Skeletal muscle satellite cell (primary cell): ENCODE measurements at regions not wholly inside any gene's neighbourhood (a gene's known extent, or its start where the extent isn't known, plus 50 kb on each side); places are given as distances from the start of the nearest gene placed in this dataset.
A peak's percentile ranks its signal among the peaks of the same experiment; 100 is the strongest.

Source experiments
- H3K27me3 ChIP-seq: 2 replicates; pipeline ENCODE4 v1.7.0; 2013; ENCODE audit warnings: low read length; ENCODE audit not compliant: control insufficient read depth, insufficient read depth
- H3K36me3 ChIP-seq: 2 replicates; pipeline ENCODE4 v1.7.0; 2013; ENCODE audit warnings: mild to moderate bottlenecking, control low read depth, low read length; ENCODE audit not compliant: insufficient read depth
- H3K4me1 ChIP-seq: 2 replicates; pipeline ENCODE4 v1.7.0; 2013; ENCODE audit warnings: low read length; ENCODE audit not compliant: control insufficient read depth, insufficient read depth
- H3K4me2 ChIP-seq: 2 replicates; pipeline ENCODE4 v1.7.0; 2013; ENCODE audit warnings: mild to moderate bottlenecking, low read length
- H3K4me3 ChIP-seq: 2 replicates; pipeline ENCODE4 v1.7.0; 2013; ENCODE audit warnings: low read length
- H3K9ac ChIP-seq: 2 replicates; pipeline ENCODE4 v1.7.0; 2013; ENCODE audit warnings: mild to moderate bottlenecking, low read depth, low read length, moderate library complexity
- H3K9me3 ChIP-seq: replicated peaks from 2 replicates; pipeline ENCODE4 v1.7.0; 2013; ENCODE audit warnings: mild to moderate bottlenecking, control low read depth, low read length

DNA sequence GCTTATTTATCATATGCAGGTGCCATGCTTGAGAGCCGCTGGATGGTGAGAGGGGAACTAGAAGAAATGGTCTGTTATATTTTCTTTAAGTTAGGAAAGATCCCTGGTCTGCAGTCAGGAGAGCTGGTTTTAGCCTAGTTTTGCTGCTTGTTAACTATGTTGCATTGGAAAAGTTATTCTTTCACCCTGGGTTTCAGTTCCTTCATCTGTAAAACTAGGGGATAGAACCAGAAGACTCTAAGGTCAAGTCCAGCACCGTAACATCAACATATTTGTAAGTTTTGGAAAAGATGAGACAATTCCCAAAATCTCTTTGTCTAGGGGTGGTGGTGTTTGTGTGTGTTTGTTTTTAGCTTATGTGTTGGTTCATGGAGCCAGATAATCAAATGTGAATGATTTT is 304.0 kb downstream of the QKI start:
- Histone ChIP-seq H3K4me3 (no peak overlapping the region), H3K27me3 (no peaks in the 10 kb centered on the region), H3K4me1 (no peaks in the 10 kb centered on the region), H3K36me3 (no peaks in the 10 kb centered on the region), H3K4me2 (no peak overlapping the region), H3K9ac (no peak overlapping the region), H3K9me3 (no peaks in the 10 kb centered on the region)

DNA sequence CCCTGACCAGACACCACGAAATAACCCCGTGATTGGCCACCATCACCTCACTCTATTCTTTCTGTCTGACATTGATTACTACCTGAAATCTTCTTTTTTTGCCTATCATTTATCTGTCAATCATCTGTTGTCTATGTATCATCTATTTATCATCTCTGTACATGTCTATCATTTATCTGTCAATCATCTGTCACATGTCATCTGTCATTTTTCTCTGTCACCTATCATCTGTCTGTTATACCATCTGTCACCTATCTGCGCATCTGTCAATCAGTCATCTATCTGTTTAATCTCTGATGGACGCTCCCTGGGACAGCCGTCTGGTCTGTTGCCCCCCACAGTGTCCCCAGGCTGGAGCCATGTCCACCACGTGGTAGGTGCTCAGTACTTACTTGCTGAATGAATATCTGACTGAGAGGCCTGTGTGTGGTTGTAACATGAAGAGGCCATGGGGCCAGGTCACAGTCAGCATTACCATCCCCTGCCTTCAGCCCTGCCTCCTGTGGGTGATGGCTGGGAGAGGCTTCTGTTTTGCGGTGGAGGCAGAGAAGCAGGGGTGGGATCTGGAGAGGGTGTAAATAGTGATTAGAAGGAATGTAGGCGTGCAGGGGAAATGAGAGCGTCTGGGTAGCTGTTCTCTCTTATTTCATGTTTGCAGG is 302.7 kb downstream of the QKI start:
- Histone ChIP-seq H3K4me2 (no peak overlapping the region), H3K4me3 (no peak overlapping the region), H3K9ac (no peak overlapping the region), H3K4me1 (peaks cover 7% of the 10 kb centered on the region), H3K27me3 (no peaks in the 10 kb centered on the region), H3K36me3 (no peaks in the 10 kb centered on the region), H3K9me3 (no peaks in the 10 kb centered on the region)

DNA sequence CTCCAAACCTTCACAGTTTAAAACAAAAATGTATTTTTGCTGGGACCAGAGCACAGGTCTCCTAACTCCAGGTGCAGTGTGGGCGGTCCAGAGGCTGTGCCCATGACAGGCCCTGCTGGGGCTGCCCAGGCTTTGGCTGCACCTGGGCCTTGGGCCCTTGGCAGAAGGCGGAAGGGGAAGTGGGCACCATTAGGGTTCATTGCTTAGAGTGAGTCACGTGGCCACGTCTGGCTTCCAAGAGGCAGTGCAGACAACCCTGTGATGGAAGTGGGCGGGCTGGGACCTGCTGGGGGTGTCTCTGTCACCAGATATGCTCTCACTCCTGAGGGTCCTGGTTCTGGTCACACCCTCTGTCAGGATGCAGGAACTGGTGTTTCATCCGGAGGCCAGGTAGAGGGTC is 302.2 kb downstream of the QKI start:
- H3K9me3 ChIP-seq = no peaks in the 10 kb centered on the region
- no peak overlapping the region for H3K4me2 ChIP-seq
- H3K4me1 ChIP-seq = peaks cover 12% of the 10 kb centered on the region

DNA sequence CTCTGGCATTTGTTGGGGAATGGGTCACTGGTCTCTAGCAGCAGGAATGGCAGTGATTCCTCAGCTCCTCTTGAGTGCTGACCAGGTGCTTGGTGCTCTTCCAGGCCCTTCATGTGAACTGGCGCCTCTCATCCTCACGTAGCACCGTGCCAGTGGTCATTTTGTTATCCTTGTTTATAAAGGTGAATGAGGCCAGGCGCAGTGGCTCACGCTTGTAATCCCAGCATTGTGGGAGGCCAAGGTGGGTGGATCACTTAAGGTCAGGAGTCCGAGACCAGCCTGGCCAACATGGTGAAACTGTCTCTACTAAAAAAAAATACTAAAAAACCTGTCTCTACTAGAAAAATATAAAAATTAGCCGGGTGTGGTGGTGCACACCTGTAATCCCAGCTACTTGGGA is 301.3 kb downstream of the QKI start:
- no peak overlapping the region for H3K4me2 ChIP-seq
- no peak overlapping the region for H3K9ac ChIP-seq
- no peaks in the 10 kb centered on the region for H3K9me3 ChIP-seq
- H3K27me3 ChIP-seq = no peaks in the 10 kb centered on the region
- no peaks in the 10 kb centered on the region for H3K36me3 ChIP-seq
- H3K4me3 ChIP-seq = no peak overlapping the region
- H3K4me1 ChIP-seq = peaks cover 19% of the 10 kb centered on the region

More for the DNA sequence above, 302.2 kb downstream of the QKI start:
- Histone ChIP-seq H3K27me3 (no peaks in the 10 kb centered on the region), H3K9ac (no peak overlapping the region), H3K4me3 (no peak overlapping the region), H3K36me3 (no peaks in the 10 kb centered on the region)

DNA sequence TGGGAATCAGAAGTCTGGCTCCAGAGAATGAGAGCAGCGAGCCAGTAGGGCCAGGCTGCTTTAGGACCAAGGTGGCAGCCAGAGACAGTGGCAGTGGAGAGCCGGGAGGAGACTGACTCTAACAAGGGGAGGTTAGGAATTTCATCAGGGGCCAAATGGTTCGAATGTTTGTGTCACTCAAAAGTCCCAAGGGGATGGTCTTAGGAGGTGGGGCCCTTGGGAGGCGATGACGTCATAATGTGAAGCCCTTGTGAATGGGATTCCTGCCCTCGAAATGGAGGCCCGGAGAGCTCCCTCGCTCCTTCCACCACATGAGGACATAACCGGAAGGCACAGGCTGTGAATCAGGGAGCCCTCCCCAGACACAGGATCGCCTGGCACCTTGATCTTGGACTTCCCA is 299.7 kb downstream of the QKI start:
- no peak overlapping the region for H3K4me3 ChIP-seq
- no peak overlapping the region for H3K9ac ChIP-seq
- no peaks in the 10 kb centered on the region for H3K27me3 ChIP-seq
- H3K4me1 ChIP-seq = peaks cover 19% of the 10 kb centered on the region
- H3K4me2 ChIP-seq = no peak overlapping the region
- H3K36me3 ChIP-seq = no peaks in the 10 kb centered on the region
- no peaks in the 10 kb centered on the region for H3K9me3 ChIP-seq

DNA sequence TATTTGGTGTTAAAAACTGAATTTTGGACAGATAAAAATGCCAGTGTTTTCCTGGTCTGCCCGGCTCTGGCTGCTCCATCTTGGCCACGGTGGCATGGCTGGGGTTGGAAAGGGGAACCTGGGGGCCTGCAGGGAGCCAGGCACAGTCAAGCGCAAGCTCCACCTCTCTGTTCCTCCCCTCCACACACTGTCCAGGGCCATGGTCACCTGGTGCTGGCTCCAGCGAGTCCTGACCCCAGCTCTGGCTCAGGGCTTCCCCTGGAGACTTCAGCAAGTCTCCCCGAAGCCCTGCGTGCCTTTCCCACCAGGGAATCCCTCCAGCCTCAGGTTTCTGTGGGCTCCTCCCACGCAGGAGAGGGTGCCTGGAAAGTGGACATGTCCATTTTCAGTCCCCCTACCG is 298.5 kb downstream of the QKI start:
- H3K9ac ChIP-seq = no peak overlapping the region
- H3K4me1 ChIP-seq = peaks cover 19% of the 10 kb centered on the region
- H3K36me3 ChIP-seq = no peaks in the 10 kb centered on the region
- no peaks in the 10 kb centered on the region for H3K9me3 ChIP-seq
- no peak overlapping the region for H3K4me2 ChIP-seq
- no peak overlapping the region for H3K4me3 ChIP-seq
- H3K27me3 ChIP-seq = no peaks in the 10 kb centered on the region

DNA sequence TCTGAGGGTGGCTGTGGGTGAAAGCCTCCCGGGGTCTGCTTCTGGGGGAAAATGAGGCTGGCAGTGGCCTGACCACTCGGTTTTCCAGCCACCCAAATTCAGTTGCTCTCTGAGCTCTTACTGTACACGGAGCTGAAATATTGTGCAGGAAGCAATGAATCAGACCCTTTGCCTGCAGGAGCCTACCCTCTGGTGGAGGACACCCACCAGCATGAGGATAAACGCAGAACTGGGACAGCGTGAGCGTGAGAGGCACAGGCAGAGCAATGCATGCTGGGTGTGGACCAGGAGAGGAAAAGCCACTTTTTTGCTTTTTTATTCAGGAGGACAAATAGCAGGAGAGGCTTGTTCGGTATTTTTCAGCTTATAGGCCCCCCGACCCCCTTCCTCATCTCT is 298.0 kb downstream of the QKI start:
- Histone ChIP-seq H3K4me3 (no peak overlapping the region), H3K9ac (no peak overlapping the region), H3K4me2 (peak overlapping the region; percentile 62), H3K4me1 (peaks cover 20% of the 10 kb centered on the region), H3K9me3 (no peaks in the 10 kb centered on the region), H3K27me3 (no peaks in the 10 kb centered on the region), H3K36me3 (no peaks in the 10 kb centered on the region)

DNA sequence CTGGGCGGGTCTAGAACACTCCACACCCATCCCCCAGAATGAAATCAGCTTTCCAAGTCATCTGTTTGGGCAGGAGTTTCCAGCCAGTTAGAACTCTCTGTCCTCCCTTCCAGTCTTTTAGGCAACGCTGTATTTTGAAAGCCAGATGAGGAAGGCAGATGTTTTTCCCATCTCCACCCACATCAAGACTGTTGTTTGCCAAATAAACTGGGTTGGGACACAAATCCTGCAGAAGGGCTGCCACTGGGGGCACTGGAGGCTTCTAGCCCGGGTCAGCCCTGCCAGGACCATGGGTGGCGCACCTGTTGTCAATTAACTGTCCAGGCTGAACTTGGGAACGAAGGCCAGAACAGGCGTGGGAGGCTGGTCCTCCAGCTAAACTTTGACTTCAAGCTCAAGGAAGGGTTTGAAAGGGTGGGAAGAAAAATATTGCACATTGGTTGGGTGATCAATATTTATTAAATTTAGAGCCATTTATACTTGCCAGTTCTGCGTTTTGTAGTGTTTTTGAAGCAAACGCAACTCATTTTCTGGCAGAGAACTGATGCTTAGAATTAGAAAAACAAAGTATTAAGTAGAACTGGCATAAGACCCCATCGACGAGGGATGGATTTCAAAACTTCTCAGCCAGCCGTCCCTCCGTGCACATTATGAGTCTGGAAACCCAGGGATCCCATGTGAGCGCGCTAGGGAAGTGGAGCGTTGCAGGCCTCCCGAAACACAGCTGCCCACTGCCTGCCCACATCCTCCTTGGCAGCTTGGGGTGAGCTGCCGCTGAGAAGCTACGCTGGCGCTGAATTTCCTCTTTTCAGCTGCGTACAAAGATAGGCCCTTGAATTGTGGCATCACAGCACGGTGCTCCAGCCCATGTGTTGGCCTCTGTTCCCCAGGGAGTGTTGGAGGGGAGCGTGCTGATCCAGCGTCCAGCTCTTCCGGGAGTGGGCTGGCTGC is 297.4 kb downstream of the QKI start:
- Histone ChIP-seq H3K4me1 (peaks cover 26% of the 10 kb centered on the region), H3K9me3 (no peaks in the 10 kb centered on the region), H3K9ac (no peak overlapping the region), H3K27me3 (no peaks in the 10 kb centered on the region), H3K4me2 (peak overlapping the region; percentile 62), H3K4me3 (no peak overlapping the region), H3K36me3 (no peaks in the 10 kb centered on the region)

DNA sequence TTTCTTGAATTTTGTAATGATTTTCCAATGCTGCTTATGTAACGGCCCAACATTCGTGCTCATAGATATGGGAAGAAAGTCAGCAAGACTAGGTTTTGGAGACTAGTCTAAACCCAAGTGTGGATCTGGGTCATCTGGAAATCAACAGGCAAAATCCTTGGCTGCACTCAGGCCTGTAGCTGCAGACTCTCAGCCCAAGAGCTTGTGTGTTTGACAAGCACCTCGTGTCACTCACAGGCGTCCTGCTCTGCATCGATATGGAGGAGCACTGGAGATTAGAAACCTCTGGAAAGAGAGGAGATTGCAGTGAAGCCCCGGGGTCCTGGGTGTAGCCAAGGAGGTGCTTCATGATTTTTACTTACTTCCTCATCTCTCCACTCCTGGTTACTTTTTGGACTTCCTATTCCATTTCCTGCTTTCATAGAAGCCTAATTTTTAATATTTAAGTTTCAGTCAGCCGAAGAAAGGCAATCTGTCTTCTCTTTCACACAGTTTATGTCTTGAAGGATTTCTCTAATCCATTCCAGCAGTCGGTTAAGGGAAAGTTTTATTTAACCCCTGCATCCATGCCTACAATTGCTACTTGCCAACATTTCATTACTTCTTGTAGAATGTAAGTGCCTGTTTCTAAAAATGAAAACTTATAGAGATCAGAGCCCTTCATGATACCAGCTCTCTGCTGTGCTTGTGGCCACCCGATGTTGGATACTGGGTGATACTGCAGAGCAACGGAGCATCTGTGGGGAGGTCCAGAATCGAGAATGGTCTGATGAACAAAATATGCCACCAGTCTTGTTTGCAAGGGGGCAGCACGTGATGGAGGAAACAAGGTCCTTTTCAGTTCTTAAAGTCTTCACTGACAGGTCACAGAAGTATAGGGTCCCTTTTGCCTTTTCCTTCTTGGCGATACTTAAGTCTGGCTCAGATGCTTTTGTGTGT is 296.3 kb downstream of the QKI start:
- no peaks in the 10 kb centered on the region for H3K9me3 ChIP-seq
- peaks cover 26% of the 10 kb centered on the region for H3K4me1 ChIP-seq
- no peaks in the 10 kb centered on the region for H3K27me3 ChIP-seq
- no peaks in the 10 kb centered on the region for H3K36me3 ChIP-seq
- H3K4me3 ChIP-seq = no peak overlapping the region
- H3K9ac ChIP-seq = no peak overlapping the region
- H3K4me2 ChIP-seq = peak overlapping the region; percentile 62

DNA sequence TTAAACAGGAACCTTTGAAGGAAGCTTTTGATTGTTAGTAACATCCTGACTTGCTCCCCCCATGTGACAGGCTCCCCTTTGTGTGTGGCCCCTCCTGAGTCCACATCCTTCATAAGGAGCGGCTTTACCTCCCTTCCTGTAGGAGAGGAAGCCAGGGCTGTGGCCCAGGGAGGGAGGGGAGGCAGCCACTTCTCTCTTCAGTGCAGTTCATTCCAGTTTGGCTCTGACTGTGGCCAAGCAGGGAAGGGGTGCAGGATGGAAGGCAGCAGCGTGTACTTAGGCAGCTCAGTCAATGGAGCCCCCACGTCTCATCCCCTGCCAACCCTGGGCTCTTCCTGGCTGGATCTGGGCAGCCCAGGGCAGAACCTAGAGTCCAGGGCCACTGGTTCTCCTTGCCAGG is 295.2 kb downstream of the QKI start:
- Histone ChIP-seq H3K4me2 (no peak overlapping the region), H3K4me1 (peaks cover 26% of the 10 kb centered on the region), H3K27me3 (no peaks in the 10 kb centered on the region), H3K9ac (no peak overlapping the region), H3K36me3 (no peaks in the 10 kb centered on the region), H3K4me3 (no peak overlapping the region), H3K9me3 (no peaks in the 10 kb centered on the region)

DNA sequence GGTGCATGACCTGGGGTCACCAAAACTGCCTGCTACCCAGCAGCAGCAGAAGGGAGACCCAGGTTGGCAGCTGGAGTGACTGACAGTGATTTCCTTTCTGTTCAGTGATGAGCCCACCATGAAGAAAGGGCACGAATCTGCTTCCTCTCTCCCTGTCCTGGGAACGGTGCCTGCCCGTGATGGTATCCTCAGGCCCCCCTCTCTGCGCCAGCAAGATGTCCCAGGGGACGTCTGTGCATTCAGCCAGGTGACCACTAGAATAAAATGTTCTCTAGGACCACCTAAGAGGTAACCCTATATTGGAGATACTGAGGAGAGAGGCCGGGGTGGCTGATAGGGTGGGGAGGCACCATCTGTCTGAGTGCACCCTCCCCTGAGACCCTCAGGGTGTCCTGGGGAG is 294.7 kb downstream of the QKI start:
- H3K4me3 ChIP-seq = no peak overlapping the region
- H3K4me1 ChIP-seq = peaks cover 26% of the 10 kb centered on the region
- no peak overlapping the region for H3K4me2 ChIP-seq
- no peaks in the 10 kb centered on the region for H3K27me3 ChIP-seq
- H3K36me3 ChIP-seq = no peaks in the 10 kb centered on the region
- H3K9ac ChIP-seq = no peak overlapping the region
- no peaks in the 10 kb centered on the region for H3K9me3 ChIP-seq
